GM12874 (cell line): ENCODE measurements at regions not wholly inside any gene's neighbourhood (a gene's known extent, or its start where the extent isn't known, plus 50 kb on each side); places are given as distances from the start of the nearest gene placed in this dataset.

Experiments
- TF ChIP-seq, protein P1 (sequence below): IDR thresholded peaks from 2 replicates; pipeline ENCODE4 v1.5.1; 2011; ENCODE audit warnings: low read depth, mild to moderate bottlenecking, control low read depth, low read length, moderate library complexity; ENCODE audit not compliant: insufficient read depth

DNA sequence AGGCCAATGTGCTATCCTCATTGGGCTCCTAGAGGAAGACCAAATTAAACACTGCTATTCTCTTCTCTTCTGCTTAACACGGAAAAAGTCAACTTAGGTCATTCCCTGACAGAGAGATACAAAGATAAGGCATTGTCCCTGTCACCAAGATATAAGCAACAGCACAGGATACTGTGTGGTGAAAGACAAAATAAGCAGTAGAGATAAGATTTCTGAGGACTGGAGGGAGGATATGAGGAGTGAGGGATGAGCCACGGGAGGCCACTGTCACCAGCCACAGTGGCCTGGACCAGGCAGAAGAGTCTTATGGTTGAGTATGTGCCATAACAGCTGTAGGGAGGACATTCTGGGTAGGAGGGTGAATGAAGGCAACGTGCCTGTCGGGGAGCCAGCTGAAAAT, 54.4 kb upstream of the SLC14A2 start:
- TF ChIP-seq, protein P1, sequence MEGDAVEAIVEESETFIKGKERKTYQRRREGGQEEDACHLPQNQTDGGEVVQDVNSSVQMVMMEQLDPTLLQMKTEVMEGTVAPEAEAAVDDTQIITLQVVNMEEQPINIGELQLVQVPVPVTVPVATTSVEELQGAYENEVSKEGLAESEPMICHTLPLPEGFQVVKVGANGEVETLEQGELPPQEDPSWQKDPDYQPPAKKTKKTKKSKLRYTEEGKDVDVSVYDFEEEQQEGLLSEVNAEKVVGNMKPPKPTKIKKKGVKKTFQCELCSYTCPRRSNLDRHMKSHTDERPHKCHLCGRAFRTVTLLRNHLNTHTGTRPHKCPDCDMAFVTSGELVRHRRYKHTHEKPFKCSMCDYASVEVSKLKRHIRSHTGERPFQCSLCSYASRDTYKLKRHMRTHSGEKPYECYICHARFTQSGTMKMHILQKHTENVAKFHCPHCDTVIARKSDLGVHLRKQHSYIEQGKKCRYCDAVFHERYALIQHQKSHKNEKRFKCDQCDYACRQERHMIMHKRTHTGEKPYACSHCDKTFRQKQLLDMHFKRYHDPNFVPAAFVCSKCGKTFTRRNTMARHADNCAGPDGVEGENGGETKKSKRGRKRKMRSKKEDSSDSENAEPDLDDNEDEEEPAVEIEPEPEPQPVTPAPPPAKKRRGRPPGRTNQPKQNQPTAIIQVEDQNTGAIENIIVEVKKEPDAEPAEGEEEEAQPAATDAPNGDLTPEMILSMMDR = no peak

DNA sequence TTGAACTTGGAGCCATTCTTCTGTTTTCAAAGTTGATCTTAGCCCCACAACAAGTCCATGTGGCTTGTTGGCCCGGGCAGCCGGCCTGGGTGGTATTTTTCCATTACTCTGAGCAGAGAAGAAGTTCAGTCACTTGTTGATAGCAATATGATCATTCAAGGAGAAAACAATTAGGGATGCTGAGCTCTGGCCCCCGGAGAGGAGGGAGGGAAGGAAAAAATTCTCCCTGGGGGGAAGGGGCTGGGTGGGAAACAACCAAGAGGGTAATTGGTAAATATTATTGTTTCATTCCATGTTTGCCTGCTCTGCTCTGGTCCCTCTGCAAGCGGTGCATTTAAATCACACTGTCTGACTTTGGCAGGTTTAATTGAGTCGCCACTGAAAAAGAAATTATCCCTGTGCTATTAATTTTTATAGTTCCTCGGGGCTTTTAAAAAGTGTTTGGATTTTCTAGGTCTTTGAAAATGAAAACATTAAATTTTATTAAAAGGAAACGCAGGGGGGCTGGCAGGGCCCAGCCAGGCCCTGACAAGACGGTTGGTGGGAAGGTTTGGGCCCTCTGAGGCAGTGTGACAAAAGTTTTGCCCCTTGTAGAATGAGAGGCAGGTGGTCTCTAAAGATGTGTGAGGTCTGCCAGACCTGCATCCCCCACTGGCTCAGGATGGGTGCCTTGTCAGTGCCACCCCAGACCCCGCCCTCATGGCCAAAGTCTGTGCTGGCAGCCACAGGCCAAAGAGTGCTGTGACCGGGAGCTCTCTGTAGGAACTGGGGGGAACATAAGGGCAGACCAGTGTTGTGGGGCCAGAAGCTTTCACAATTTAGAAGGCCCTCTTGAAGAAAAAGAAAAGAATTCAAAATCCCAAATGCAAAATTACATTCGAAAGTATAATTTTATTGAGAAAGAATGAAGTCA, 52.5 kb upstream of the SLC14A2 start:
- TF ChIP-seq, protein P1 = no peak

DNA sequence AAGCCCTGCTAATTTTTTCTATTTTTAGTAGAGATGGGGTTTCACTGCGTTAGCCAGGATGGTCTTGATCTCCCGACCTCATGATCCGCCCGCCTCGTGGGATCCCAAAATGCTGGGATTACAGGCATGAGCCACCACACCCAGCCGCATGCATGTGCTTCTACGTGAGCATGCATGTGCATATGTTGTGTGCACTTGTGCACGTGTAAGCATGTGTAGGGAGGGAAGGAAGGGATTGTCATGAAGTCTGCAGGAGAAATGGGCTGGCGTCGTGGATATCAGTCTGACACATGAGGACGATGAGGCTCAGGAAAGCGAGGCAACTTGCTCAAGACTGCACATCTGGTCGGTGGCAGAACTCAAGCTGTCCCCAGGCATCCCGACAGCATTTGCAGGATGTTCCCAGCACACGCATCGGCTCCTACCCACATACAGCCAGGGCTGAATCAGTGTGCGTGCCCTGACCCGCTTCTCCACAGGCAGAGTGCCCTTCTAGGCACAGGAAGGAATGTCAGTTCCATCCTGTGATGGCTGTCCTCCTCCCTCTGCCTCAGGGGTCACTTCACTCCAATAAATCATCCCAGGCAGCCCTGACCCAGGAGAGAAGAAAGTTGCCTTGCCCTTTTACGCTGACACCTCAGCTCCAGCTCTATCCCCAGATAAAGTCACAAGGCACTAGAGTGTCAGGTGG, 49.9 kb upstream of the SLC14A2 start:
- TF ChIP-seq, protein P1 = no peak
